Body of pancreas (tissue), 4 donors: ENCODE measurements at regions not wholly inside any gene's neighbourhood (a gene's known extent, or its start where the extent isn't known, plus 50 kb on each side); places are given as distances from the start of the nearest gene placed in this dataset.

Source experiments
- POLR2A ChIP-seq, 3 donors: fragments of 450-650 bp; IDR thresholded peaks; one replicate each; pipeline ENCODE4 v1.6.1; 2016; ENCODE audit warnings: antibody characterized with exemption in 3 of 3, mild to moderate bottlenecking in 2 of 3
- TF ChIP-seq, protein P1 (sequence below), 7 experiments: fragments of 450-650 bp in 4 of 7; fragments of 200-600 bp in 3 of 7; sonication (generic) in 3 of 7; IDR thresholded peaks; one replicate each; pipeline ENCODE4 v1.5.1; 2016 to 2019; ENCODE audit warnings: antibody characterized with exemption in 7 of 7

DNA sequence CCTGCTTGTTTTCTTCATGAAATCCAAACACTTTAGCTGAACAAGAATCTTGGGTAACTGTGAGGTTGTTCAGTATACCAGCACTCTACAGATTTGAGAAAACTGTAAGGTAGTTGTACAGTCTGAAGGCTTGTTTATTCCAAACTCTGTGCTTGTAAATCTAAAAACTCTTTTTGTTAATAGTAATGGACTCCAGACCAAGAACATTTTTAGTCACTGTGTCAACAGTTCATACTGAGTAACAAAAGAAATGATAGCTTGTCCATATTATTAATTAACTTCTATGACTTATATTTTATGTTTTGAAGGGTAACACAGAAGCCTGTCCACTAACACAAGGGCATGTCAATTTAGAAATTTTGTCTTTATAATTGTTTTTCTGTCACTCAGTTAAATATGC lies 72.2 kb upstream of the KYNU start:
- no peak for TF ChIP-seq POLR2A (IDR thresholded peaks at IDR 0.05)
- TF ChIP-seq, protein P1, sequence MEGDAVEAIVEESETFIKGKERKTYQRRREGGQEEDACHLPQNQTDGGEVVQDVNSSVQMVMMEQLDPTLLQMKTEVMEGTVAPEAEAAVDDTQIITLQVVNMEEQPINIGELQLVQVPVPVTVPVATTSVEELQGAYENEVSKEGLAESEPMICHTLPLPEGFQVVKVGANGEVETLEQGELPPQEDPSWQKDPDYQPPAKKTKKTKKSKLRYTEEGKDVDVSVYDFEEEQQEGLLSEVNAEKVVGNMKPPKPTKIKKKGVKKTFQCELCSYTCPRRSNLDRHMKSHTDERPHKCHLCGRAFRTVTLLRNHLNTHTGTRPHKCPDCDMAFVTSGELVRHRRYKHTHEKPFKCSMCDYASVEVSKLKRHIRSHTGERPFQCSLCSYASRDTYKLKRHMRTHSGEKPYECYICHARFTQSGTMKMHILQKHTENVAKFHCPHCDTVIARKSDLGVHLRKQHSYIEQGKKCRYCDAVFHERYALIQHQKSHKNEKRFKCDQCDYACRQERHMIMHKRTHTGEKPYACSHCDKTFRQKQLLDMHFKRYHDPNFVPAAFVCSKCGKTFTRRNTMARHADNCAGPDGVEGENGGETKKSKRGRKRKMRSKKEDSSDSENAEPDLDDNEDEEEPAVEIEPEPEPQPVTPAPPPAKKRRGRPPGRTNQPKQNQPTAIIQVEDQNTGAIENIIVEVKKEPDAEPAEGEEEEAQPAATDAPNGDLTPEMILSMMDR (IDR thresholded peaks at IDR 0.05) = no peak
